ENCODE measurements at regions not wholly inside any gene's neighbourhood (a gene's known extent, or its start where the extent isn't known, plus 50 kb on each side); places are given as distances from the start of the nearest gene placed in this dataset.

DNA sequence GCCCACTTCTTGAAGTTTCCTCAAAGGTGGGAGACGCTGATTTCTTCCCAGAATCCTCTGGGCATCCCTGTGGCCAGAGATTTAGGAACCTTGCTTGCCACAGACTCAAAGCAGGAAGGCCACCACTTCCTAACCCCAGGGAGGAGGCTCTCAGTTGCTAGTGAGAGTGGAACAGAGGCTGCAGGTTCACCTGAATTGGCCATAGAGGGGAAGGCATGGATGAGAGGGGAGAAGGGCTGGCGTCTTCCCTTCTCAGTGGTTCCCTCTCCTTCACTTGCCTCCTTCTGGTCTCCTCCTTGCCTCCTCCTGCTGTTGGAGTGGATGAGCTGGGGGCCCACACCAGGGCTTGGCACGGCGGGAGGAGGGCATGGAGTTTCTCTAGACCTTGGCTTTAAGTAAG is 185.7 kb downstream of the ADAMTS15 start:
- intact Hi-C loops (cut with DNase I, micrococcal nuclease) = no loop called here
- no peak for ATAC-seq
- no peak for DNase-seq

DNA sequence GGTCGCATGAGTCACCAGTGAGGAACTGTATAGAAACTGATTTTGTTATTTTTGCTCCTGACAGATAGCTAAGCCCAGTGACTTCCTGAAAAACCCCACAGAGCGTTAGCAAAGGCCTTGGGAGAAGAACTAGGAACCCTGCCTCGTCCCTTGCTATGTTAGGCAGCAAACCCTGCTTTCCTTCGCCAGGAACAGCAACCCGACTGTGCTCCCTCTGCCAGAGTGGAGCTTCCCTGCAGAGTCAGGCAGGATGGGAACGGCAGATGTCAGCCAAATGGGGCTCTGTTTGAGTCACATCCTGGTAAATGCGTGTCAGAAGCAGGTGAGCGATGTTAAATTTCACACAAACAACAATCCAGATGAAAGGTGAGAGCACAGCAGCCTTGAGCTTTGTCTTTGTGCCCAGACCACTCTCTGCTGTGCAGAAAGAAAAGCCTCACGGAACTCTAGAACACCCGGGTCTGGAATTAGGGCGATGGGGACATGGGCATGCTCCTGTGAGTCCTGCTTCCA is 186.6 kb downstream of the ADAMTS15 start:
- ATAC-seq (no peak), DNase-seq (no peak)
- intact Hi-C loops (cut with DNase I, micrococcal nuclease) = no loop called here

DNA sequence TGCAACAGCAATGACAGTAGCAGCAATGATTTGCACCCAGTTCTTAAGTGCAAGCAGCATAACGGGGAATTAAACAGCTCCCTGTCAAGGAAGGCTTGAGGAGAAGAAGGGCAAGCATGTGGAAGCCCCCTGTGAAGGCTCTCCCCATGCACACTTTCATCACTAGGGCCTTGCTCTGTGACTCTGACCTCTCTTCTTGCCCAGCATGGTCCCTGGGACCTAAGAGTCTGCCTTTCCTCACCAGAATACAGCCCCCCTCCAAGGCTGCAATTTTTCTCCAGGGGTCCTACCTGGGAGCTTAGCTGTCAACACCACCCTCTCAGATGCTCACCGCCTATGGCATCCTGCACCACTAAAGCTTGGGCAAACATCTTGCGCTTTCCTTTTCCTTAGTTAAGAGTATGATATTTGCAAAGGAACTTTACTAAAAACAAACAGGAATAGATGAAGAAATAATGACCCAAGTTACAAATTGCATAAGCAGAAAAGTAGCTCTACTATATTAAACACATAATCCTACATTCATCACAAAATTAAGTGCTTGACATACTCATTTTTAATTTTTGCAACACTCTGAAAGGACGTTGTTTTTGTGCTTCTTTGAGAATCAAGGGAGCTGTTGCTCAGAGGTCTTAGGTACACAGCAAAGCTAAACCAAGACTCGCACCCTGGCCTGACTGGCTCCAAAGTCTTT is 187.6 kb downstream of the ADAMTS15 start:
- intact Hi-C loops (cut with DNase I, micrococcal nuclease) = no loop called here
- ATAC-seq (no peak), DNase-seq (no peak)

DNA sequence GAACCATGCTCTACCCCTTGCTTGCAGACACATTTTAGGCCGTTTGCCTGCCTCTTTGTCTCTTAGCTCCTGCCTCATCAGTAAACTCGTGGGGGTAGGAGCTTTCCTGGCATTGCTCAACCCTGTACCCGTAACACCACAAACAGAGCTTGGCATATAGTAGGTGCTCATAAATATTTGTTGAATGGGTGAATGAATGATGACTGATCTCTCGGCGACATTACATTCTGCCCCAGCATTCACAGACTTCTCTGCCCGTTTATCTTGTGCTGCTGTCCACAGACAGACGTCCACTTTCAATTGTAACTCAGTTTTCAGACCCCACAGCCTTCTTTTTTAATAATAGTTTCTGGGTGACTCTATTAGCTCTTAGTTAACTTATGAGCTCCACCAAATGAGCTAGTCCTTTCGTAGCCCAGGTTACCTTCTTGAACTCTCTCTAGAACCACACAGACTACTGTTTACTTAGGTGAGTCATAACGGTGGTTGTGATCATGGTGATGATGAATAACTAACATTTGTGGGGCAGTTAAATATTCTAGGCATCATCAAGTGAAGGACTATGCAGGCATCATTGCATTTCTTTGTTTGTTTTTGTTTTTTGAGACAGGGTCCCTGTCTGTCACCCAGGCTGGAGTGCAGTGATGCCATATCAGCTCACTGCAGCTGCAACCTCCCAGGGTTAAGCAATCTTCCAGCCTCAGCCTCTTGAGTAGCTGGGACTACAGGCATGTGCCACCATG is 188.4 kb downstream of the ADAMTS15 start:
- intact Hi-C loops (cut with DNase I, micrococcal nuclease) = no loop called here
- ATAC-seq = peak; percentile 74
- DNase-seq = no peak

DNA sequence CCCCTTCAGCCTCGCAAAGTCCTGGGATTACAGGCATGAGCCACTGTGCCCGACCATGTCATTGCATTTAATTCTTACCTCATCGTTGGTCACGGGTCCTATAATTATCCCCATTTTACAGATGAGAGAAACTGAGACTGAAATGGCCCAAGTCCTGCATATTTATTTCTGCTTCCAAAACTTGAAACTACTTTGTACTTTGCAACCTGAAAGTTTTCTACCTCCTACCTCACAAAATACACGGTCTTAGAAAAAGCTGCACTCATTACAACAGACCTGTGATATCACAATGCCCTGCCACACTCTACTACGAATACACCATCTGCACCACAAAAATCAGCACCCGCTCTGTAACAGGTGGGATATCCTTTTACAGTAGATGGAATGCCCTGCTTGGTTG is 189.1 kb downstream of the ADAMTS15 start:
- DNase-seq = no peak
- ATAC-seq = no peak
- intact Hi-C loops (cut with DNase I, micrococcal nuclease) = no loop called here

DNA sequence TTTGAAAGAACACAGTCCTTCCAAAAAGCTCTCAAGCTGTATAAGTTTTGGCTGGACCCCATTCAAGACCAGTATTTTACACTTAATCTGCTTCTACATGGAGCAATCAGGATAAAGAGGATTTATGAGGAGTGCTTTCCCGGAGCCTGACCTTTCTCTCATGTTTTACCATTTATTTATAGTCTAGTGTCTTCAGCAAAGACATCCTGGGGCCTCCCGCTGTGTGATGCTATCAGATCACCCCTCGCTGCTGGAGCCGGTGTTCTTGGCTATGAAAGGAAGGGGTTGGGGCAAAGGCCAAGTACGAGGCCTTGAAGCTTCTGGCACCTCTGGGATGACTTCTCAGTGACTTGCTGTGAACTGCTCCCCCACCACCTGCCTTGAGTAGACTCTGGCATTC is 189.6 kb downstream of the ADAMTS15 start:
- DNase-seq (no peak), ATAC-seq (no peak)
- intact Hi-C loops (cut with DNase I, micrococcal nuclease) = no loop called here

DNA sequence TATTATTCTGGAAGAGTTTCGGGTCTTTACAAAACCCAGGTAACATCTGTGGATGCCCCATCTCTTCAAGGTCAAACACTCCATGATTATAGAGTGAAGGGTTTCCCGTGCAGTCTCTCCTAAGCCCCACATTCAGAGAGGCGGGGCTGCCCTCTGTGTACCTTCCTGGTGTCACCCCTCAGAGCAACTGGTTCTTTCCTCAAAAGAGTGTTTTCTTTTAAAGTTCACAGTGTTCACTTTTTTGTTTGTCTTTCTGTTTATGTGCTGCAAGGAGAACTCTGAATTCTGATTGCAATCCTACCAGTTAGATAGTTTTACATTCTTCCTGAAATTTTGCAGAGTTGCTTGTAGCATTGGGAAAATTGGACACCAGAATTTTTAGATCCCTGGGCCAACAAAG is 190.2 kb downstream of the ADAMTS15 start:
- ATAC-seq (no peak), DNase-seq (no peak)
- intact Hi-C loops (cut with DNase I, micrococcal nuclease) = no loop called here

DNA sequence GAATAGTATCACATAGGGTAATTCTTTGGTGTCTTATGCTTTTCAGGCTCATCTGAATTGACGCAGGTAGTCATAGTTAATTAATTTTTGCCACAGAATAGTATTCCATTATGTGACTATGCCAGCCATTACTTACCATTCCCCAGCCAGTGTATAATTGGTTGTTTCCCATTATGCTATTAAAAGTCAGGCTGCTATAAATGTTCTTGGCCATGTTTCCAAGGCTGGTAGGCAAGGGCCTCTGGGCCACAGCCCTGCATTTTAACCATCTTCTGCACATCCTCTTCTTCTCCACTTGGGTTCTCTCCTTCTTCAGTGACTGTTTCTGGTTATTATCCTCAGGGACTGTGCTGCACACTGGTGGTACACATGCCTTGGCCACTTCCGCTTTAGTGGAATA is 190.9 kb downstream of the ADAMTS15 start:
- no peak for DNase-seq
- ATAC-seq = no peak

DNA sequence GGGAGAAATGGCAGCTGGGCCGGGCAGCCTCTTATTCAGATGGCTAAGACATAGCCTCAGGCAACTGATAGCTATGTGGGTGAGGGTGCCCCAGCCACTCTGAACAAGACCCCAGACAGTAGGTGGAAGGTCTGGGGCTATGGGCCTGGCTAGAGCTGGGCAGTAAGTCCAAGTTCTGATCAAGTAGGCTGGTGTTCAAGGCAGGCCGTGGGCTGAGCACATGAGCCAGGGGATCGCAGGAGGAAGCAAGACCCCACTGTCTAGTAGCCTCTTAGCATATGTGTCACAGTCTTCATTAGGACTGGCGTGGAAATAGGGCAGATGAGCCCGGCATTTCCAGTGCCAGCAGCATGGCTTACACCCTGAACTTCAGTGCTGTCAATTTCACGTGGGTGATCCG is 192.1 kb downstream of the ADAMTS15 start:
- ATAC-seq (no peak), DNase-seq (no peak)
- intact Hi-C loops (cut with DNase I, micrococcal nuclease) = no loop called here

More for the DNA sequence above, 190.9 kb downstream of the ADAMTS15 start:
- intact Hi-C loops (cut with DNase I, micrococcal nuclease) = no loop called here

DNA sequence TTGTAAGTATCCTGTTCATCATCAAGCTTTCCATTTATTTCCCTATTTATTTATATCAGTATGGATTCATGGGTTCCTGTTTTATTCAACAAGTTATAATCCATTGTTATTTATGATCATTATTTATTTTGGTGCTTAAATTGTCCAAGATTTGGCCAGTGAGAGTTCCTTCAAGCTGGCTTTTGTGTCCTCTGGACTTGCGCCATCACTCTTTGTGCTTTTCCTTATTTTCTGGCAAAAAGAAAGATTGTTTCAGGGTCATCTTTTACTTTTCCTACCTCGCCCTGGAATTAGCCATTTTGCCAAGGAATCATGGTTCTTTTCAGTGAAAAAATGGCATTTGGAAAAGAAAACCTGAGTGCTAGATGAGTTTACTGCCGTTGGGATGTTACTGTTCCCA is 193.4 kb downstream of the ADAMTS15 start:
- DNase-seq (no peak), ATAC-seq (no peak)
- intact Hi-C loops (cut with DNase I, micrococcal nuclease) = no loop called here

DNA sequence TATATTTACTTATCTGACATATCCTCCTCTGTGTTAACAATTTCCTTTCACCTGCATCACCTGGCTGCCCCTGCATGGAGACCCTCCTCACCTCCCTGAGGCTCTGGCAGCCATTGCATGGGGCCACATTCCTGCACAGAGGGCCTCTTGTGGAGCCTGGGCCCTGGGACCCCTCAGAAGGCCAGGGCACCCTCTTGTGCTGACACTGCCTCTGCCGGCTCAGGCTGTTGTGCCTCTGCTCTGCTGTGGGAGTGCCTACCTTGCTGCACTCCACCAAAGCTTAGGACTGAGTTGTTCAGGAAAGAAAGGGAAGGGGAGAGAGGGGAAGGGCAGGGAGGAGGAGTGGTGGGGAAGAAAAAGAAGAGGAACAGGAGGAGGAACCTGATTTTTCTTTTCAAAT is 194.5 kb downstream of the ADAMTS15 start:
- intact Hi-C loops (cut with DNase I, micrococcal nuclease) = no loop called here
- DNase-seq = peak in 1 of 2 donors; percentile 12
- ATAC-seq = peak; percentile 12

DNA sequence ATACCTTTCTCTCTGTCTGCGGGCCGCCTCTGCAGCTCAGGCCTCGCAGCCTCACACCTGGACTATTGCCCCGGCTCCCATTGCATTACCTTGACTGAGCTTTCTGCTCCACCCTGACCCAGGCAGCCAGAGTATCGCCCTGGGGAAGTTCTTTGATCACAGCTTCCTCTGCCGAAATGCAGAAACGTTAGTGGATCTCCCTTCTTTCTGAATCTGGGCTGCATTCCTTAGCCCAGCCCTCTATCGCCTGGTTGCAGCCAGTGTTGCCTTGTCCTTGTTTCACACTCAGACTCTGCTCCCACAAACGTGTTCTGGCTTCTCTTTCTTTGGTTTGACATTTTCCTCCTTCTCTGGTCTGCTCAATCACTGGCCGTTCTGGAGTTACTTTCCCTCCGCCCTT is 195.7 kb downstream of the ADAMTS15 start:
- DNase-seq = peak; percentile 71 to 75
- intact Hi-C loops (cut with DNase I, micrococcal nuclease) = no loop called here
- ATAC-seq = peak; percentile 84

DNA sequence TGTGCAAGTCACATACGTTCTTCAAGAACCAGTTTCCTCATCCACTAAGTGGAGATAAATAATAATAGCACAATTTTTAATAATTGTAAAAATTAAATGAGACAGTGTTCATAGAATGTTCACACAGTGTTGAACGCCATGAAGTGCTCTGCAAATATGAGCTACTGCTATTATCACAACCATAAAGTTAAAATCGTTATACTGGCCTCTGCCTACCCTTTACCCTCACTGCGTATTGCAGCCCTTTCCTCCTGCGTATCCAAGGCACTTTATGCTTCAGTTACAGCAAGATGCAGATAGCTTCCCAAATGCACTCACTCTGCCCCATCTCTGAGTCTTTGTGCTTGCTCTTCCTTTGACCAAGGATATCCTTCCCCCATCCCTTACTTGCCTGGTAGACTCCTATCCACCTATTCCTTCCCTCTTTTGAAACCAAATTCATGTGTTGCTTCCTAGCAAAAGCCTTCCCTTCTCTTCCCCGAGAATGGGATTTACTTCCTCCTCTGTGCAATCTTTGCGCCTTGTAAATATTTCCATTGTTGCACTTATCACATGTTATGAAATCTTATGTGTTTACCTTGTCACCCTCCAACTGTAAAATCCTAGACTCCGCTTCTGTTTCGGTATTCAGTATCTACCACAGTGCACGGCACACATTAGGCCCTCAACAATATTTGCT is 196.9 kb downstream of the ADAMTS15 start:
- ATAC-seq (peak; percentile 80), DNase-seq (peak in 1 of 2 donors; percentile 11)
- intact Hi-C loops (cut with DNase I, micrococcal nuclease) = no loop called here

DNA sequence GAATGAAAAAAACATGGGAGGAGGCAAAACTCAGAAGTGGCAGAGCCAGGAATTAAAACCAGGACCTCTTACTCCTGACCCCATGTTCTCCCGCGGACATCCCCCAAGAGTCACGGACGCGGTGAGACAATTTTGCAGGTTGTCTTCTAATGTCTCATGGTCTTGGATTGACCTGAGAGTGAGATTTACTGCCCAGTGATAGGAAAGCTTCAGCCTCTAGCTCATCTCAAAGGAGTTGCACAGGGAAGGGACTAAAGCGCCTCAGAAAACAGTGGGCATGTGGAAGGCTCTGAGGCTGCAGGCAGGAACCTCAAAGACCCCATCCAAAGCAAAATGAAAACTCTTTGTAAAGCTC is 197.4 kb downstream of the ADAMTS15 start:
- peak in 1 of 2 donors; percentile 18 for DNase-seq
- intact Hi-C loops (cut with DNase I, micrococcal nuclease) = no loop called here
- peak; percentile 4 for ATAC-seq

DNA sequence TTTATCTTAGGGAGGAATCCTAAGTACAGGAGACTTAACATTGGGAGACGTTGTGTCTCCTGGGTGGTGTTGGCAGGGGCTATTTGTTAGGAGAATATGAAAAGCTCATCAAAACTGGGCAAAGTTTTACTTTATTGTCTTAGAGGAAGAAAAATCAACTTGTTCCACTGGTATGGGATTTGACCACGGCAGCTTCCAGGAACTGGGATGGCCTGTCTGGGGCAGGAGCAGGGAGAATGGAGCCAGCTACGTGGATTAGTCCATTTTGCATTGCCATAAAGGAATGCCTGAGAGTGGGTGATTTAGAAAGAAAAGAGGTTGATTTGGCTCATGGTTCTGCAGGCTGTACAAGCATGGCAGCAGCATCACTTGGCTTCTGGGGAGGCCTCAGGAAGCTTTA is 198.4 kb downstream of the ADAMTS15 start:
- intact Hi-C loops (cut with DNase I, micrococcal nuclease) = no loop called here
- DNase-seq (no peak), ATAC-seq (no peak)

DNA sequence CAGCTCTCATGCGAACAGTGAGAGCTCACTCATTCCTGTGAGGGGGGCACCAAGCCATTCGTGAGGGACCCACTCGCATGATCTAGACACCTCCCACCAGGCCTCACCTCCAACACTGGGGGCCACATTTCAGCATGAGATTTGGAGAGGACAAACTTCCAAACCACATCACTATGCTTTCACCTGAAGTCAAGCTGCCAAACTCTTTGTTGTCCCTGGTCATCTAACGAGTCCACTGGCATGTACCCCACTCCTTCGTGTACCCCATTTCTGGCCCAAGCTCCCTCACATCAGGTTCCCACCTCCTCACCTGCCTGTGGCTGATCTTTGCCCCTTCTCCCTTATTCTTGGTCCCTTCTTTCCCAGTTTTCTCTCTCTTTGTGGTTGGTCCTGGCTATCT is 198.9 kb downstream of the ADAMTS15 start:
- ATAC-seq = no peak
- intact Hi-C loops (cut with DNase I, micrococcal nuclease) = no loop called here

DNA sequence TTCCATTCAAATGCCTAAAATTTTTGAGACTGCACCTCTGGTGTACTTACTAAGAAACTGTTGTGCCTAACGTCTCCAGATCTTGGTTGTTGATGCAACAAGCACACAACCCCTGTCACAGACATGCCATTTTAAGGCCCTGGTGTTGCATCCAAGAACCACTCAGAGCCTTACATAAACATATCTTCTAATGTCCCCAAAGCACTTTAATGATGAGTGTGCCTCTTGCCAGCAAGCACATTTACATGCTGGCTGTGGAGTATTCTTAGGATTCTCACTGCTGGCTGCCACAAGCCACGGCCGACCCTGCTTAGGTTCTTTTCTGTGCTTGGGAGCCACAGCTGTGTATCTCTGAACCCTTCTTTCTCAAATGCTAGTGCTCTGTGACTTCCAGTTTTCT is 201.4 kb downstream of the ADAMTS15 start:
- ATAC-seq = no peak
- DNase-seq = no peak
- intact Hi-C loops (cut with DNase I, micrococcal nuclease) = no loop called here

More for the DNA sequence above, 198.9 kb downstream of the ADAMTS15 start:
- DNase-seq = no peak

DNA sequence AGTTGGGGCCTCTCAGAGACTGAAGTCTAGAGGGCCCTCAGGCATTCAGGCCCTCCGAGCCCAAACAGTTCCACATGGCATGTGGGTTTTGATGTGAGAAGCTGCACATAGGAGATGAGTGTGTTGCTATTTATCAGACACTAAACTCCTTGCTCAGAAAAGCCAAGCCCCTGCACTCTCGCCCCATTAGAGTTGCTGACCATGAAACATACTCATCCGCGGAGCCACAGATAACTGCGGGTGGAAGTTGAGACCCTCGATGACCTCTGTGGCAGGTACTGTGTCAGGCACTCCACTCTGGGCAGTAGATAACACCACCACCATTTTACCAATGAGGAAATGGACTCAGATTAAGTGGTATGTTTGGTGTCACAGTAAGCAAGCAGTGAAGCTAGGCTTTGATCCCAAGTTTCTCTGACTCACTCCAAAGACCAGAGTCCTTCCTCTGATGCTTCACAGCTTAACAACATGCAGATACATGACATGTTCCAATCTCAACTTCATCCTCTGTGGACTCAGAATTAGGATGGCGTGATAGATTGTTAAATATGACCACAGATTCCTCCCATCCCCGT is 202.1 kb downstream of the ADAMTS15 start:
- ATAC-seq = no peak
- intact Hi-C loops (cut with DNase I, micrococcal nuclease) = no loop called here
- DNase-seq = no peak

DNA sequence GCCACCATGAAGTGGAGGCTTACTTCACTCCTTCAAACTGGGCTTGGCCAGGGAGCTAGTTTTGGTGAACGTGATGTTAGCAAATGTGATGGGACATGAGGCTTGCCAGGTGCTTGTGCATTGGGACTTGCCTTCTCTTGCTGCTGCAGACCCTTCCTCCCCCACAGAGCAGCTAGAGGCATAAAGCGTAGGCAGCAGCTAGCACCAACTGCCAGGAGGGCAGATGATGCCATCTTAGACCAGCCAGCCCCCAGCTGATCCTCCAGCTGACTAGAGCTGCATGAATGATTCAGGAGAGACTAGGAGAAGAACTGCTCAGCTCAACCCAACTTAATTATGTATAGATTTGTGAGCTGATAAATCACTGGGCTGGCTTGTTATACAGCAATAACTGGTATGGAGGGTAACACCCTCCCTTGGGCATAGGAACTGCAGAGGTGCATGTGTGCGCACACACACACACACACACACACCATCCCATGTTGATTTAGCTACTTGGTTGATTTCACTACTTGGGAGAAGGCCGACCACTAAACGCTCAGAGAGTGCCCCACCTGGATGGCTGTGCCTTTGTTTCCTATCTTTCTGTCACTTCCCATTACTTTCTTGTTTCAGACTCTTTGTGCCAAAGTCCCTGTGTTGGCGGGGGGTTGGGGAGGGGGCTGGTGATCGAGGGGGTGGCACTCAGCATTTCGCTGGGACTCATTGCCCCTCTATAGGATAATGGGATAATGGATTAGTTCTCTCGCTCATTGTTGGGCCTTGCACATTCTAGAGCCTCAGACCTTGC is 202.8 kb downstream of the ADAMTS15 start:
- intact Hi-C loops (cut with DNase I, micrococcal nuclease) = no loop called here
- DNase-seq (no peak), ATAC-seq (no peak)
